Activated CD4-positive, alpha-beta T cell treated with anti-CD3 and anti-CD28 coated beads, Interleukin-2, amount 10 ng/mL, durations not matched to agents 7 days and 5 days (primary cell): ENCODE measurements at regions not wholly inside any gene's neighbourhood (a gene's known extent, or its start where the extent isn't known, plus 50 kb on each side); places are given as distances from the start of the nearest gene placed in this dataset.
"Not testable (repeated sequence)": the region's sequence is repeated elsewhere in the genome, so short reads cannot be mapped to it uniquely, and the experiment has no call there.

Experiments used
- CTCF ChIA-PET: fragments of 350-600 bp; sonication (Branson Sonifier 250); formaldehyde crosslinking; loops from one replicate; lab custom pipeline; 2021; ENCODE audit warnings: antibody characterized with exemption; lab: Charles Lee
- POLR2A ChIA-PET: fragments of 350-600 bp; sonication (Branson Sonifier 250); formaldehyde crosslinking; loops from one replicate; lab custom pipeline; 2021; ENCODE audit warnings: antibody characterized with exemption; lab: Charles Lee
- DNase-seq: peaks from one replicate; pipeline ENCODE4 v3.0.0-alpha.2; 2020
- H3K27ac Mint-ChIP-seq: one replicate; pipeline ENCODE4 v1.8.0; 2021; ENCODE audit warnings: mild to moderate bottlenecking, moderate library complexity, mixed read lengths
- H3K27me3 Mint-ChIP-seq: one replicate; pipeline ENCODE4 v1.8.0; 2021; ENCODE audit warnings: mixed read lengths
- H3K36me3 Mint-ChIP-seq: one replicate; pipeline ENCODE4 v1.8.0; 2021; ENCODE audit warnings: low read depth, mixed read lengths
- H3K4me1 Mint-ChIP-seq: one replicate; pipeline ENCODE4 v1.8.0; 2021; ENCODE audit warnings: mixed read lengths
- H3K4me3 Mint-ChIP-seq: one replicate; pipeline ENCODE4 v1.8.0; 2021; ENCODE audit warnings: mild to moderate bottlenecking, moderate library complexity, mixed read lengths
- H3K9me3 Mint-ChIP-seq: one replicate; pipeline ENCODE4 v1.8.0; 2021; ENCODE audit warnings: mixed read lengths

DNA sequence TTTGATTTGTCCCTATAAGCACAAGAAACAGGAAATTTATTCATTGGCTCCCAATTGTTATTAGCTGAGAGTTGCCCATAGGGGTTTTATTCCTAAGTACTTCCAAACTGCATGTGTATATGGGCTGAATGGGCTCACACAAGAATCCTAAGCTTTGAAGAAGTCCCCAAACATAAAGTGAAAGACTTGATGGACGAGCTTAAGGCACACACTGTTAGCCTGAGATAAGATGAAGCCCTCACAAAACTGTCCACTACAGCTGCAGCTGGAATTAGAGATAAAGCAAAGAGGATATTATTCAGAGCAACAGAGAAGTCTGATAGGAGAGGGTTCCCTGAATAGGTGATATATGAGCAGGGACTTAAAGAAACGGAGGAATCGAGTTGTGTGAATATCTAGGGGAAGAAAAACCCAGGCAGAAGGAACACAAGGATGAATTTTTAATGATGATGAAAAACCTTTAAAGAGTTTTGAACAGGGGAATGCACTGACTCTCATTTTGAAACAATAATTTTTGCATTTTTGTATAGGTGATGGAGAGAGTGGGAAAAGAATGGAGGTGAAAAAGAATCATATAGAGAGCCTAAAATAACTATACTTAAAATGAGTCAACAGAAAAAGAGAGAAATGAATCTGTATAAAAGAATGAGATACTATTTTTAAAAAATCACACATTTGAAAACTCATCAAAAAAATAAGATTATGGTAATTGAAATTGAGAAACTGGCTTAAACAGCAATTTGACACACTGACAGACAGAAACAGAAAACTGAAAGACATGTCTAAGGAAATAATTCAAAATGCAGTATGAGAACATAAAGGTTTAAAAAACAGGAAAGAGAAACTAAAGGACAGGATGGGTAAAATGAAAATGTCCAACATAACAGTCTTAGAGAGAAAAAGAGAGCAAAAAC lies 133.6 kb upstream of the POGK start:
- Mint-ChIP-seq H3K36me3 (no peaks in the 10 kb centered on the region), H3K4me1 (no peaks in the 10 kb centered on the region), H3K4me3 (no peak overlapping the region), H3K9me3 (no peaks in the 10 kb centered on the region), H3K27me3 (peaks cover 20% of the 10 kb centered on the region), H3K27ac (no peak overlapping the region)
- ChIA-PET CTCF (no interaction called here), POLR2A (no interaction called here)
- no peak for DNase-seq

DNA sequence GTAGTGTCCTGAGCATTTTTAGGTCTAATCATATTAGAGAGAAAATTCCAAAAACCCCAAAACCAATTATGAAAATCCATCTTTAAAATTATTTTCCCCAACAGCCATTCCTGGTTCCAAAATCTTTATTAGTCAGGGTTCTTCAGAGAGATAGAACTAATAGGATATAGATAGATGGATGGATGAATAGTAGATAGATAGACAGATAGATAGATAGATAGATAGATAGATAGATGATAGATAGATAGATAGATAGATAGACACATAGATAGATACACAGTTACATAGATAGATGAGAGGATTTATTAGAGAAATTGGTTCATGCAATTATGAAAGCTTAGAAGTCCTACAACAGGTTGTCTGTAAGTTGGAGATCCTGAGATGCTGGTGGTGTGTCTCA lies 122.7 kb upstream of the POGK start:
- Mint-ChIP-seq H3K27me3 (peaks cover 5% of the 10 kb centered on the region), H3K9me3 (peaks cover 12% of the 10 kb centered on the region), H3K36me3 (no peaks in the 10 kb centered on the region), H3K27ac (no peak overlapping the region), H3K4me1 (no peaks in the 10 kb centered on the region), H3K4me3 (no peak overlapping the region)
- no peak for DNase-seq
- POLR2A ChIA-PET: no interaction called here
- CTCF ChIA-PET: interaction anchor here (1.2 kb wide), 1 partner anchor 26 kb away, joined by 5 read pairs; no protein-coding TSS in a partner anchor

DNA sequence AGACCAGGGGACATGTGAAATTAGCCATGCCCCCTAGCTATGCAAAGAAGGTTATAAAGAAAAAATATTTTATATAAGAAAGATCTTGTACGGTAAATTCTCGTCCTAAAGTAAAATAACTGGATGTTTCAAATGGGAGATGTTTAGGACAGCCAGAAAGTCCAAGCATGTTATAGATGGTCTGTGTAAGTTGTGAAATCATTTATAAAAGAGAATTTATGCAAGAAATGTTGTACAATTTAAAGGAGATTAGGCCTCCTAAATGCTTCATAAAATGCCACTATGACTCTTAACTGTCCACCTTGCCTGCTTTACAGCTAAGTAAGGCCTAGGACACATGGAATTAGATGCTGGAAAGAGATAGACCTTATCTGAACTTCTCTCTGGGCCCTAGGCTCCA lies 118.1 kb upstream of the POGK start:
- H3K27ac Mint-ChIP-seq: no peak overlapping the region
- no peak for DNase-seq
- no peaks in the 10 kb centered on the region for H3K27me3 Mint-ChIP-seq
- H3K4me1 Mint-ChIP-seq: no peaks in the 10 kb centered on the region
- H3K4me3 Mint-ChIP-seq: no peak overlapping the region
- H3K36me3 Mint-ChIP-seq: no peaks in the 10 kb centered on the region
- peaks cover 12% of the 10 kb centered on the region for H3K9me3 Mint-ChIP-seq
- POLR2A ChIA-PET: no interaction called here
- CTCF ChIA-PET: no interaction called here

DNA sequence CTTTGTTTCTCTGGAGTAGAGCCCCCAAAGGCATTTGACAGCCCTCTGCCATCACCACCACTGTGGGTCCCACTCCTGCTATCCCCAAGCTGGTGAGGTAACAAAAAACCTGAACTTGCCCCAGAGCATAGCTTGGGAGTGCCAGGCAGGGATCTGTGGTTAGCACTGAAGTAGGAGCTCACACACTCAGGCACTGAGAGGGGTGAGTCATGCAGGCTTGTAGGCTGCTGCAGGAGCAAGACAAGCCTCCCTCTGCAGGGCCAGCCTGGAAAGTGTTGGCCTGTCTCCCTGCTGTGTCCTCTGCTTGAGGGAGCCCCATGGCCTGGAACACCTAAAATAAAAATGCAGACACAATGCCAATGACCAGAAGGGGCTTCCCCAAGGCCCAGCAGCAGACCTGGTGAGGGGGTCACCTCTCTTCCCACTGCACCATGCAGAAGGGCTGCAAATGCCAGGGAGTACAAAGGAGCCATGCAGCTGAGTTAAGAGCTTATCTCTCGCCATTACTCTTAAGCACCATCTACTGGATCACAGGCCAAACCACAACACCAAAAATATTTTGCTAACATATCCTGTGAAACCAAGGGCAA lies 108.9 kb upstream of the POGK start:
- Mint-ChIP-seq H3K36me3 (no peaks in the 10 kb centered on the region), H3K4me1 (no peaks in the 10 kb centered on the region), H3K4me3 (no peak overlapping the region), H3K9me3 (no peaks in the 10 kb centered on the region), H3K27ac (no peak overlapping the region), H3K27me3 (peaks cover 5% of the 10 kb centered on the region)
- POLR2A ChIA-PET: no interaction called here
- no peak for DNase-seq
- CTCF ChIA-PET: interaction anchor here (1.0 kb wide), 1 partner anchor 66 kb away, joined by 3 read pairs; no protein-coding TSS in a partner anchor

DNA sequence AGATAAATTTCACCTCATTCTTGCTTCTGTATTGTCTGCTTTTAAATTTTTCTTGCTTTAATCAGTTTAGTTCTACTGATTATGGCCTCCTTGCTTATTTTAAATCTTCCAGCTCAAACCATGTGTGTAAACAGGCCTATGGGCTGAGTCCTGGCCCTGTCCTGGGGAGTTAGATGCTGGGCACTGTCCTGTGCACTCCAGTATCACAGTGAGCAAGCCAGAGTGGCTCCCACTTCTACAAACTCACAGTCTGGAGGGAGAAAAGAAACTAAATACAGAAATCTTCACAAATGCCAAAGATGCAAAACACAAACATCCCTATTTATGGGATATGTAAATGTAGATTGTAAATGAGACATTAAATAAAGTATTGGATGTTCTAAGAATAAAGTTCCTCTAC lies 101.1 kb upstream of the POGK start:
- Mint-ChIP-seq H3K4me1 (no peaks in the 10 kb centered on the region), H3K36me3 (no peaks in the 10 kb centered on the region), H3K4me3 (no peak overlapping the region), H3K9me3 (no peaks in the 10 kb centered on the region), H3K27ac (no peak overlapping the region), H3K27me3 (peaks cover 4% of the 10 kb centered on the region)
- ChIA-PET CTCF (no interaction called here), POLR2A (no interaction called here)
- DNase-seq: no peak

DNA sequence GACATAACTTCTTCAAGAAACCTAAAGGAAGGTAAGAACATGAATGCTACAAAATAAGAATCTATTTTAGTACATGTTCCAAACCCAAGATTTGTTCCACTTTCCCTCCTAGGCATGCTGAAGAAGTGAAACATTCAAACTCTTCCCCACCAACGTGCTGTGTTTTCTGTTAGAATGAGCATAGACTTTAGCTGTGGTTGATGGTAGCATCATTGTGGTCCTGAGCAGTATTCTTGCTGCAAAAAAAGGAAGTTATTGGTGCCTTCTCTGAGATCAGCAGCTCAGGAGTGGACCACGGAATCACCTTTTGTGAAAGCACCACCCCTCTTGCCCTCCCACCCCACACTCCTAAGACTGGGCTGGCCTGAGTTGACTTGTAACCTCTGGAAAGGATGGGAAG lies 100.4 kb upstream of the POGK start:
- Mint-ChIP-seq H3K4me3 (no peak overlapping the region), H3K27ac (no peak overlapping the region), H3K27me3 (peaks cover 4% of the 10 kb centered on the region), H3K9me3 (no peaks in the 10 kb centered on the region), H3K36me3 (no peaks in the 10 kb centered on the region), H3K4me1 (no peaks in the 10 kb centered on the region)
- ChIA-PET CTCF (no interaction called here), POLR2A (no interaction called here)
- DNase-seq: no peak

DNA sequence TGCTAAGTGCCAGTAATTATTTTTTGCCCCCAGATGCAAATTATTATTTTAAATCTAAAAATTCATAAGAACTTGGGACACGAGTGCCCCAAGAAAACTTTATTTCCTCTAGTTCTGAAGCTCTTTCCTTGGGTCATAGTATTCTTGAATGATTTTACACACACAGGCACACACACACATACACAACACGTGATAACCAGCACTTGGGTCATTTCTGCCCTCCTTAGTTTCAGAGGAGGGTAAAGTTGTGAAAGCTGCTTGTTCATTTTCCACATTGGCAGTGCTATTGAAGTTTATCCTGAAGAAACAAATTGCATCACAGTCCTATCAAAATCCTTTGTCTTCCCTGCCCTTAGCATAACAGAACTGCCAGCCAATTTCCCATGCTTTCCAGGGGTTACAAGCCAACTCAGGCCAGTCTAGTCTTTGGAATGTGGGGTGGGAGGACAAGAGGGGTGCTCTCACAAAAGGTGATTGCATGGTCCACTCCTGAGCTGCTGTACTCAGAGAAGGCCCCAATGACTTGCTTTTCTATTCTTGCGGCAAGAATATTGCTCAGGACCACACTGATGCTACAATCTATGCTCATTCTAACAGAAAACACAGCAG lies 98.5 kb upstream of the POGK start:
- ChIA-PET CTCF (no interaction called here), POLR2A (no interaction called here)
- Mint-ChIP-seq H3K27me3 (peaks cover 3% of the 10 kb centered on the region), H3K9me3 (peaks cover 6% of the 10 kb centered on the region), H3K27ac (no peak overlapping the region), H3K4me1 (no peaks in the 10 kb centered on the region), H3K36me3 (no peaks in the 10 kb centered on the region), H3K4me3 (no peak overlapping the region)
- no peak for DNase-seq

DNA sequence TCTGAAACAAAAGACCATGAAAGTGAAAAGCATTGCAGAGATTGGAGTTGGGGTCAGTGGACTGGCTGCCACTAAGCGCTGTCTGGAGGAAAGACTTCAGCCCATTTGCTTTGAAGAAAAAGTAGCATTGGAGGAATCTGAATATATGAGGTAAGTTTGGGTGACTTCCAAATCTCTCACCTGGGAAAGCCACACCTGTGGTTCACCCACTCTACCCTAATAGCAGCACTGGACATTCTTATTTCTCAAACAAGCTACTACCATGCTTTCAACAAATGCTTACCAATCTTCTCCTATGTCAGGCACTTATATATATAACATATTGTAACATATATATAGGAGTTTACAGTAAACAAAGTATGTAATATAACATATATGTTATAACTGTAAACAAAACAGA lies 76.0 kb upstream of the POGK start:
- Mint-ChIP-seq H3K9me3 (no peaks in the 10 kb centered on the region), H3K4me3 (no peak overlapping the region), H3K36me3 (no peaks in the 10 kb centered on the region), H3K27me3 (no peaks in the 10 kb centered on the region), H3K4me1 (no peaks in the 10 kb centered on the region), H3K27ac (no peak overlapping the region)
- CTCF ChIA-PET: no interaction called here
- no peak for DNase-seq
- POLR2A ChIA-PET: no interaction called here

DNA sequence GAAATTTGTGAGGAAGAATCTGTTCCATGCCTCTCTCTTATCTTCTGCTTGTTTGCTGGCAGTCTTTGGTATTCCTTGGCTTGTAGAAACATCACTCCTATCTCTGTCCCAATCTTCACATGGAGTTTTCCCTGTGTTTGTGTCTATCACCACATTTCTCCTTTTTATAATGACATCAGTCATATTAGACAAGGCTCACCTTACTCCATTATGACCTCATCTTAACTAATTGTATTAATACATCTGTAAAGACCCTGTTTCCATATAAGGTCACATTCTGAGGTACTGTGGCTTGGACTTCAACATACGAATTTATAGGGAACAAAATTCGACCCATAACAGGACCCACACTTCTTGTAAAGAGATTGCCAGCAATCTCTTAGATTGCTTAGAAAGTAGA lies 72.3 kb upstream of the POGK start:
- no peak for DNase-seq
- Mint-ChIP-seq H3K27ac (no peak overlapping the region), H3K27me3 (no peaks in the 10 kb centered on the region), H3K4me3 (no peak overlapping the region), H3K9me3 (peaks cover 3% of the 10 kb centered on the region), H3K4me1 (no peaks in the 10 kb centered on the region), H3K36me3 (no peaks in the 10 kb centered on the region)
- ChIA-PET POLR2A (no interaction called here), CTCF (no interaction called here)

DNA sequence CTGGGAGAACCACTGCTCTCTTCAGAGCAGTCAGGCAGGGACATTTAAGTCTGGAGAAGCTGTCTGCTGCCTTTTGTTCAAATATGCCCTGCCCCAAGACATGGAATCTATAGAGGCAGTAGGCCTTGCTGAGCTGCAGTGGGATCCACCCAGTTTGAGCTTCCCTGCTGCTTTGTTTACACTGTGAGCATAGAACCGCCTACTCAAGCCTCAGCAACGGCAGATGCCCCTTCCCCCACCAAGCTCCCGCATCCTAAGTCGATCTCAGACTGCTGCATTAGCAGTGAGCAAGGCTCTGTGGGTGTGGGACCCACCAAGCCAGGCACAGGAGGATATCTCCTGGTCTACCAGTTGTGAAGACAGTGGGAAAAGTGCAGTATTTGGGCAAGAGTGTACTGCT lies 54.6 kb upstream of the POGK start:
- H3K27ac Mint-ChIP-seq, DNase-seq, H3K4me1 Mint-ChIP-seq, H3K36me3 Mint-ChIP-seq, H3K4me3 Mint-ChIP-seq, POLR2A ChIA-PET, CTCF ChIA-PET, H3K27me3 Mint-ChIP-seq, H3K9me3 Mint-ChIP-seq: not testable (repeated sequence)

DNA sequence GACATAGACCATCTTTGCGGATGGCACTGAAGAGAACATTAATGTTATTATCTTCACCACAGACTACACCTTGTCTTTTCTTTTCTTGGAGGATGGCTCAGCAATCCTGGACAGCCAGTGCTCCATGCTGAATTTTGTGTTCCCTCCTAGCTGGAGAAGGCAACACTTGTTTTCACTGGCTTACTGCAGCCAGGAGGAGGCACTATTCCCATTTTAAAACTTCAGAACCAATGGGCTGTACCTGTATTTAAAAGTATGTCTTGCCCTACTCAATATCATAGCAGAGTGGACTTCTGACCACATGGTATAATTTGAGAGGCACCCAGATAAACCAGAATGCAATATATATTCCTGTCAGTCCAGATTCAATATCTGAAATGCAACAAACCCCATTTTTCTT lies 53.3 kb upstream of the POGK start:
- Mint-ChIP-seq H3K4me1 (no peaks in the 10 kb centered on the region), H3K4me3 (no peak overlapping the region), H3K27ac (no peak overlapping the region), H3K9me3 (no peaks in the 10 kb centered on the region), H3K36me3 (no peaks in the 10 kb centered on the region), H3K27me3 (peaks cover 14% of the 10 kb centered on the region)
- no peak for DNase-seq
- POLR2A ChIA-PET: no interaction called here
- CTCF ChIA-PET: no interaction called here

DNA sequence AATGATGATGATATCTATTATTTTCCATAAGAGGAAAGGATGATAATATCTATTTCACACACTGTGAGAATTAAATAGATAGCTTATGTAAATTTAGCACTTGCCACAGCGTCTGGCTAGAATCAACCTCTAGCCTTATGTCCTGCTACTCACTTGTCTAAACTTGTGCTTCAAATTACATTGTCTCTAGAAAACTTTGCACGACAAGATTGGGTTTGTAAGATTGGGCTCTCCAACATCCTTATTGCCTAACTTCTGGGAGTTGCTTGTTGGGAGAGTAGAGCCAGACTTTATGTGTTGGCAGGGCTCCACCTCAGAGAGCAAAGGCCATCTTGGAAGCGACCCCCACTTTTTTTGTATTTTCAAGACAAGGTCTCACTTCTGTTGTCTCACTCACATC lies 50.0 kb upstream of the POGK start:
- H3K36me3 Mint-ChIP-seq: no peaks in the 10 kb centered on the region
- DNase-seq: no peak
- H3K27me3 Mint-ChIP-seq: peaks cover 11% of the 10 kb centered on the region
- H3K4me1 Mint-ChIP-seq: no peaks in the 10 kb centered on the region
- H3K27ac Mint-ChIP-seq: no peak overlapping the region
- H3K4me3 Mint-ChIP-seq: no peak overlapping the region
- CTCF ChIA-PET: no interaction called here
- no peaks in the 10 kb centered on the region for H3K9me3 Mint-ChIP-seq
- POLR2A ChIA-PET: no interaction called here
